H9 (cell line): ENCODE measurements at regions not wholly inside any gene's neighbourhood (a gene's known extent, or its start where the extent isn't known, plus 50 kb on each side); places are given as distances from the start of the nearest gene placed in this dataset.

ENCODE experiments used
- DNase-seq: peaks from one replicate; pipeline ENCODE4 v3.0.0-alpha.2; 2017
- H2AFZ ChIP-seq: one replicate; pipeline ENCODE4 v1.6.1; 2013; ENCODE audit warnings: mild to moderate bottlenecking, low read length, control low read depth, moderate library complexity
- H2AK5ac ChIP-seq: 2 replicates; pipeline ENCODE4 v1.6.1; 2013; ENCODE audit warnings: low read length, control low read depth, mixed read lengths; ENCODE audit not compliant: insufficient read length
- H2BK120ac ChIP-seq: one replicate; pipeline ENCODE4 v1.6.1; 2013; ENCODE audit warnings: low read depth, mild to moderate bottlenecking, low read length, control low read depth, inconsistent platforms; ENCODE audit not compliant: poor library complexity, severe bottlenecking
- H2BK12ac ChIP-seq: 2 replicates; pipeline ENCODE4 v1.6.1; 2013; ENCODE audit warnings: low read length, control low read depth, mixed read lengths, low read depth; ENCODE audit not compliant: insufficient read length
- H2BK15ac ChIP-seq: 2 replicates; pipeline ENCODE4 v1.6.1; 2013; ENCODE audit warnings: low read depth, low read length, control low read depth
- H2BK20ac ChIP-seq: one replicate; pipeline ENCODE4 v1.6.1; 2013; ENCODE audit warnings: low read depth, mild to moderate bottlenecking, low read length, control low read depth, inconsistent platforms; ENCODE audit not compliant: poor library complexity, severe bottlenecking
- H2BK5ac ChIP-seq: 2 replicates; pipeline ENCODE4 v1.6.1; 2013; ENCODE audit warnings: low read length, control low read depth, mixed read lengths; ENCODE audit not compliant: insufficient read length
- H3K14ac ChIP-seq: 2 replicates; pipeline ENCODE4 v1.6.1; 2013; ENCODE audit warnings: low read length, control low read depth; ENCODE audit not compliant: insufficient read depth
- H3K18ac ChIP-seq: 2 replicates; pipeline ENCODE4 v1.6.1; 2013; ENCODE audit warnings: low read depth, mild to moderate bottlenecking, mixed read lengths, low read length, control low read depth; ENCODE audit not compliant: insufficient read length
- H3K23ac ChIP-seq: 2 replicates; pipeline ENCODE4 v1.6.1; 2013; ENCODE audit warnings: low read length, control low read depth, mixed read lengths, low read depth; ENCODE audit not compliant: insufficient read length
- H3K23me2 ChIP-seq: 2 replicates; pipeline ENCODE4 v1.6.1; 2013; ENCODE audit warnings: low read depth, mild to moderate bottlenecking, mixed read lengths, low read length, control low read depth; ENCODE audit not compliant: insufficient read length, poor library complexity, severe bottlenecking
- H3K27ac ChIP-seq: 2 replicates; pipeline ENCODE4 v1.5.1; 2013; ENCODE audit warnings: low read length, control low read depth, mixed read lengths, low read depth; ENCODE audit not compliant: insufficient read length
- H3K27me3 ChIP-seq: 2 replicates; pipeline ENCODE4 v1.6.1; 2013; ENCODE audit warnings: low read length, control low read depth, inconsistent platforms; ENCODE audit not compliant: insufficient read depth
- H3K4ac ChIP-seq: 2 replicates; pipeline ENCODE4 v1.6.1; 2013; ENCODE audit warnings: low read depth, mild to moderate bottlenecking, control low read depth, inconsistent platforms, low read length, moderate library complexity
- H3K4me1 ChIP-seq: 2 replicates; pipeline ENCODE4 v1.6.1; 2013; ENCODE audit warnings: low read length, control low read depth, inconsistent platforms; ENCODE audit not compliant: insufficient read depth
- H3K4me2 ChIP-seq: 2 replicates; pipeline ENCODE4 v1.6.1; 2013; ENCODE audit warnings: low read length, control low read depth, mixed read lengths; ENCODE audit not compliant: insufficient read length, insufficient read depth
- H3K56ac ChIP-seq: 2 replicates; pipeline ENCODE4 v1.6.1; 2013; ENCODE audit warnings: low read depth, mild to moderate bottlenecking, mixed read lengths, low read length, control low read depth; ENCODE audit not compliant: insufficient read length
- H3K79me1 ChIP-seq: 2 replicates; pipeline ENCODE4 v1.6.1; 2013; ENCODE audit warnings: low read depth, mild to moderate bottlenecking, moderate library complexity, low read length, control low read depth, inconsistent platforms; ENCODE audit not compliant: insufficient read depth, poor library complexity, severe bottlenecking
- H3K79me2 ChIP-seq: 2 replicates; pipeline ENCODE4 v1.6.1; 2013; ENCODE audit warnings: low read length, control low read depth, inconsistent platforms; ENCODE audit not compliant: insufficient read depth
- H3K9ac ChIP-seq: 2 replicates; pipeline ENCODE4 v1.6.1; 2013; ENCODE audit warnings: low read length, control low read depth, mixed read lengths; ENCODE audit not compliant: insufficient read length; ENCODE audit errors: extremely low read depth
- H3K9me3 ChIP-seq: one replicate; pipeline ENCODE4 v1.6.1; 2013; ENCODE audit warnings: low read depth, low read length, inconsistent platforms; ENCODE audit not compliant: control insufficient read depth
- H3T11ph ChIP-seq: one replicate; pipeline ENCODE4 v1.6.1; 2013; ENCODE audit warnings: mild to moderate bottlenecking, low read length, control low read depth, inconsistent platforms
- H4K20me1 ChIP-seq: one replicate; pipeline ENCODE4 v1.6.1; 2013; ENCODE audit not compliant: control insufficient read depth, insufficient read length, insufficient read depth
- H4K5ac ChIP-seq: 2 replicates; pipeline ENCODE4 v1.6.1; 2013; ENCODE audit warnings: low read depth, mild to moderate bottlenecking, mixed read lengths, low read length, control low read depth; ENCODE audit not compliant: insufficient read length
- H4K8ac ChIP-seq: replicated peaks from 2 replicates; pipeline ENCODE4 v1.6.1; 2013; ENCODE audit warnings: low read length, control low read depth, mixed read lengths, low read depth; ENCODE audit not compliant: insufficient read length
- H4K91ac ChIP-seq: 2 replicates; pipeline ENCODE4 v1.6.1; 2013; ENCODE audit warnings: low read depth, mild to moderate bottlenecking, moderate library complexity, mixed read lengths, low read length, control low read depth; ENCODE audit not compliant: insufficient read length
- H3K27ac Mint-ChIP-seq, 3 experiments: 2 replicates in 2 of 3; 3 replicates in 1 of 3; pipeline ENCODE4 v1.8.0; 2020 to 2021; ENCODE audit warnings: mixed read lengths in 3 of 3, mild to moderate bottlenecking in 1 of 3, moderate library complexity in 1 of 3
- H3K27me3 Mint-ChIP-seq: 2 replicates; pipeline ENCODE4 v1.8.0; 2021; ENCODE audit warnings: low read depth, mild to moderate bottlenecking, moderate library complexity, mixed read lengths
- H3K36me3 Mint-ChIP-seq, 3 experiments: 2 replicates in 2 of 3; 3 replicates in 1 of 3; pipeline ENCODE4 v1.8.0; 2020 to 2021; ENCODE audit warnings: low read depth in 3 of 3, mixed read lengths in 3 of 3; ENCODE audit not compliant: insufficient read depth in 1 of 3
- H3K4me1 Mint-ChIP-seq, 2 experiments: 2 replicates each; pipeline ENCODE4 v1.8.0; 2020; ENCODE audit warnings: mixed read lengths in 2 of 2
- H3K4me3 Mint-ChIP-seq, 2 experiments: 2 replicates in 1 of 2; 3 replicates in 1 of 2; pipeline ENCODE4 v1.8.0; 2020 to 2021; ENCODE audit warnings: mild to moderate bottlenecking in 2 of 2, mixed read lengths in 2 of 2, moderate library complexity in 1 of 2
- H3K9me3 Mint-ChIP-seq, 2 experiments: 2 replicates in 1 of 2; 3 replicates in 1 of 2; pipeline ENCODE4 v1.8.0; 2020; ENCODE audit warnings: mild to moderate bottlenecking in 2 of 2, mixed read lengths in 2 of 2, moderate library complexity in 1 of 2
- TF ChIP-seq, protein P1 (sequence below): fragments of 200-600 bp; sonication (generic); conservative IDR thresholded peaks from 3 replicates; pipeline ENCODE4 v1.8.0; 2021; ENCODE audit warnings: antibody characterized with exemption, mild to moderate bottlenecking

DNA sequence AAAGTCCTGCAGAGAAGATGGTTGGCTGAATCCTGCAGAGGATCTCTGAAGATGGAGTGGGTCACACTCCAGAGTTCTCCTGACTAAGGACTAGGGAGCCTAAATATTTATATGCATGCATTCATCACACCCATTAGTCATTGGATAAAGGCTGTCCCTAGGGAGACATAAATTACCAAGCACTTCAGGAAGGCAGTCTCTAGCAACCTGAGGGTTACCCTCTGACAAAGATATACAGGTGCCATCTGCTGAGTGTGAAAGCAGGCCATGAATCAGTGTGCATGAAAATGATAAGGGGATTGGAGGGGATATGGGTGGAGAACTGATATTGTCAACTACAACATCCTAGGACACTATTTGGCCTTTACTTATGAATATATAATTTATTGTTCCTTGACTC lies 294.8 kb upstream of the DDX18 start:
- no peak overlapping the region for H3K23ac ChIP-seq
- H3K4me2 ChIP-seq: no peak overlapping the region
- no peak overlapping the region for H3K27ac ChIP-seq
- no peaks in the 10 kb centered on the region for H3K23me2 ChIP-seq
- Mint-ChIP-seq H3K9me3 (no peaks in the 10 kb centered on the region), H3K27ac (no peak overlapping the region), H3K27me3 (no peaks in the 10 kb centered on the region), H3K4me3 (no peak overlapping the region), H3K36me3 (peaks cover 0 to 2% (median 2%) of the 10 kb centered on the region in 3 experiments; a peak in 3 of 7 replicates), H3K4me1 (peaks cover 8 to 11% of the 10 kb centered on the region in 2 experiments)
- no peak overlapping the region for H4K91ac ChIP-seq
- H2BK12ac ChIP-seq: no peak overlapping the region
- H3K27me3 ChIP-seq: no peaks in the 10 kb centered on the region
- no peak overlapping the region for H2BK120ac ChIP-seq
- H4K8ac ChIP-seq: no peak overlapping the region
- no peak overlapping the region for H3K56ac ChIP-seq
- H3K79me2 ChIP-seq: no peaks in the 10 kb centered on the region
- no peak overlapping the region for H2AFZ ChIP-seq
- H2AK5ac ChIP-seq: no peak overlapping the region
- no peak overlapping the region for H3K14ac ChIP-seq
- no peak overlapping the region for H3K9ac ChIP-seq
- no peak overlapping the region for H3T11ph ChIP-seq
- no peak overlapping the region for H2BK5ac ChIP-seq
- no peaks in the 10 kb centered on the region for H4K20me1 ChIP-seq
- TF ChIP-seq, protein P1, sequence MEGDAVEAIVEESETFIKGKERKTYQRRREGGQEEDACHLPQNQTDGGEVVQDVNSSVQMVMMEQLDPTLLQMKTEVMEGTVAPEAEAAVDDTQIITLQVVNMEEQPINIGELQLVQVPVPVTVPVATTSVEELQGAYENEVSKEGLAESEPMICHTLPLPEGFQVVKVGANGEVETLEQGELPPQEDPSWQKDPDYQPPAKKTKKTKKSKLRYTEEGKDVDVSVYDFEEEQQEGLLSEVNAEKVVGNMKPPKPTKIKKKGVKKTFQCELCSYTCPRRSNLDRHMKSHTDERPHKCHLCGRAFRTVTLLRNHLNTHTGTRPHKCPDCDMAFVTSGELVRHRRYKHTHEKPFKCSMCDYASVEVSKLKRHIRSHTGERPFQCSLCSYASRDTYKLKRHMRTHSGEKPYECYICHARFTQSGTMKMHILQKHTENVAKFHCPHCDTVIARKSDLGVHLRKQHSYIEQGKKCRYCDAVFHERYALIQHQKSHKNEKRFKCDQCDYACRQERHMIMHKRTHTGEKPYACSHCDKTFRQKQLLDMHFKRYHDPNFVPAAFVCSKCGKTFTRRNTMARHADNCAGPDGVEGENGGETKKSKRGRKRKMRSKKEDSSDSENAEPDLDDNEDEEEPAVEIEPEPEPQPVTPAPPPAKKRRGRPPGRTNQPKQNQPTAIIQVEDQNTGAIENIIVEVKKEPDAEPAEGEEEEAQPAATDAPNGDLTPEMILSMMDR: no peak
- no peak overlapping the region for H2BK15ac ChIP-seq
- no peak overlapping the region for H4K5ac ChIP-seq
- H3K18ac ChIP-seq: no peak overlapping the region
- H3K4ac ChIP-seq: no peak overlapping the region
- H2BK20ac ChIP-seq: no peak overlapping the region
- H3K4me1 ChIP-seq: peaks cover 4% of the 10 kb centered on the region
- H3K79me1 ChIP-seq: no peaks in the 10 kb centered on the region
- no peak for DNase-seq
- no peaks in the 10 kb centered on the region for H3K9me3 ChIP-seq
